Caki2 (cell line): ENCODE measurements at regions not wholly inside any gene's neighbourhood (a gene's known extent, or its start where the extent isn't known, plus 50 kb on each side); places are given as distances from the start of the nearest gene placed in this dataset.
"Not testable (repeated sequence)": the region's sequence is repeated elsewhere in the genome, so short reads cannot be mapped to it uniquely, and the experiment has no call there.

Experiments
- DNase-seq: peaks from one replicate; pipeline ENCODE4 v3.0.0-alpha.2; 2015; ENCODE audit warnings: low read depth
- in situ Hi-C: cut with HindIII; loops from 2 replicates; pipeline ENCODE4 v1.10.0; 2016; ENCODE audit warnings: low sequenced_read_pairs, low pct_unique_long_range_greater_than_20kb, mixed read lengths

- in situ Hi-C loops, result not testable (repeated sequence)
Measured at GRCh38 chr3:107202885-107203284, 174.4 kb upstream of the CCDC54 start.

DNA sequence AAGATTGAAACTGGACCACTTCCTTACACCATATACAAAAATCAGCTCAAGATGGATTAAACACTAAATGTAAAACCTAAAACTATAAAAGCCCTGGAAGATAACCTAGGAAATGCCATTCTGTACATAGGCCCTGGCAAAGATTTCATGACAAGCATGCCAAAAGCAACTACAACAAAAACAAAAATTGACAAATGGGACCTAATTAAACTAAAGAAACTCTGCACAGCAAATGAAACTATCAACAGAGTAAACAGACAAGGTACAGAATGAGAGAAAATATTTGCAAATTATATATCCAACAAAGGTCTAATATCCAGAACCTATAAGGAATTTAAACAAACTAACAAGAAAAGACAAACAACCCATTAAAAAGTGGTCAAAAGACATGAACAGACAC lies 173.1 kb upstream of the CCDC54 start:
- in situ Hi-C loops, result no loop called here
- no peak for DNase-seq

More at GRCh38 chr3:107202885-107203284, 174.4 kb upstream of the CCDC54 start:
- DNase-seq, result not testable (repeated sequence)

DNA sequence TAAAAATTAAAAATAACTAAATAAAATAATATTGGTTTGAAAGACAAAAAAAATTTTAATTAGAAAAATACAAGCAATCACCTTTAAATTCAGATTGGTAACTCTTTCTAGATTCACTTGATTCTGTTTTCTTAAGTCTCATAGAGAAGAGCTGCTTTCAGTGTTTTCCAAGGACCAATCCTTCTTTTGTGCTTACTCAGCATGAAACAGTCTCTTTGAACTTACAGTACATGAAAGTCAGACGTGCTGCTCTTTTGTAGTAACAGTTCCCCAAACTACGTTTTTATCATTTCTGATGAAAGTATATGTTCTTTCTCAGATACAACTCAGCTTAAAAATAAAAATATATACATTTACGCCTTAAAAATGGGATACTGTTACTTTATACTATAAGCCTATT lies 171.9 kb upstream of the CCDC54 start:
- in situ Hi-C loops, result no loop called here
- DNase-seq, result no peak

DNA sequence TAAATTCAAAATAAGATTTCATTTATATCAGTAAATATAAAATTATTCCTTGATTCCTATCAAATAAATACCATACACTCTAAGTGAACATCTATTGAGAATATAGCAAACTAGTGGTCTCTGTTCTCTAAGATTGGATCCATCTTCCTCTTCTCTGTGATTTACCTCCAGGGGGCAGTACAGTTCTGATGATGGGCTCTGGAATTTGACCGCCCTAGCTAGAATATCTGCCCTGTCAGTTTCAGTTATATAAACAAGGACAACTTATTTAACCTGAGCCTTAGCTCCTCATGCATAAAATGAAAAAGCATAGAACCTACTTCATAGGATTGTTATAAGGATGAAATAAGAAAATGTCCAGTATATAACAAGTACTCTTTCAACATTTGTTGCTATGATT lies 171.1 kb upstream of the CCDC54 start:
- peak; percentile 3 for DNase-seq
- in situ Hi-C loops, result no loop called here

DNA sequence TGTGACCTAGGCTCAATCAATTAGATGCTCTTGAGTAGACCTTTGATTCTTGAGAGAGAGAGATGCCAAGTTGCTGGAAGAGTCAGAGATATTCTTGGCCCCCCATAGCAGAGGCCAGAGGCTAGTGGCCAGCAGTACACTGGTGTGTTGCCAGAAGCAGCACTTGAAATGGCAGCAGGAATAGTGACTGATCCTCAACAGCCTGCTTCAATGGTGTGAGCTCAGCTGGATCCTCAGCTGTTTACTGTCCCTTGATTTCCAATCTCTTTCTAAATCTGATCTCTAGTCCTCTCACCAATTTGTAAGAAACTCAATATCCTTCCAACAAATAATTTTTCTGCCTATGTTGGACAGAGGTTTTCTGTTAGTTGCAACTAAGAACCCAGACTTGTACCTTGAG lies 170.3 kb upstream of the CCDC54 start:
- in situ Hi-C loops, result no loop called here
- DNase-seq, result no peak

DNA sequence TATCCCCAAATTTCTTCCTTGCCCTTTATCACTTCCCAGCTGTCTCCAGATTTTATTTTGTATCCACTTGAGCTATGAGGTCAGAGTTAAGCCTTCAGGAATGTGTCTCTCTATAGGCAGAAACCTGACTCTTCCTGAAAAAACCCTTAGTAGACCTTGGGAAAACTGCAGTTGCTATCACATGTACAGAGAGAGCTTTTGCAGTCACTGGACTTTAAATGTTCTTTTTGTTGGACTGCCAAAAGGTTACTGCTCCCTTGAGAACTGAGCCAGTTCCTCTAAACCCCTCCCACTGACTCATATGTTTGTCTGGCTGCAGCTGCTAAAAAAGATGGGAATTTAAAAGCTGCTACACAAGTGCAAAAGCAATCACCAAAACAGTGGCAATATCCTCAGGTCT lies 169.1 kb upstream of the CCDC54 start:
- DNase-seq, result peak; percentile 22
- in situ Hi-C loops, result no loop called here

DNA sequence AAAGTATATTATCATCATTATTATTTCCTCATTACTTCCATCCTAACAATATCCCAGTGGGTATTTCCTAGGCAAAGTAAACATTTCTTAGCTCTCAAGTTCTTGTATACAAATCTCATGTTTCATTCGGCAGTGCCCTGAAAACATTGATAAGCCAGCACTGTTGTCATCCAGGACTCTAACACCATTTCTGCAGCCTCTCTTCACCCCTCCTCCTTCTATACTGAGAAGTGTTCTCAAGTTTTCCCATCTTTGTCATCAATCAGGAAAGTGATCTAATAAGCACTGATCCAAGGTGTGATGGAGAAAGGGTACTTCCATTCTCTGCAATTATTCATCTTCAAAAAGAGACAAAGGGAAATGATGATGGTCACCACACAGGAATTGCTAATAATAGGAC lies 168.4 kb upstream of the CCDC54 start:
- in situ Hi-C loops, result no loop called here
- no peak for DNase-seq

DNA sequence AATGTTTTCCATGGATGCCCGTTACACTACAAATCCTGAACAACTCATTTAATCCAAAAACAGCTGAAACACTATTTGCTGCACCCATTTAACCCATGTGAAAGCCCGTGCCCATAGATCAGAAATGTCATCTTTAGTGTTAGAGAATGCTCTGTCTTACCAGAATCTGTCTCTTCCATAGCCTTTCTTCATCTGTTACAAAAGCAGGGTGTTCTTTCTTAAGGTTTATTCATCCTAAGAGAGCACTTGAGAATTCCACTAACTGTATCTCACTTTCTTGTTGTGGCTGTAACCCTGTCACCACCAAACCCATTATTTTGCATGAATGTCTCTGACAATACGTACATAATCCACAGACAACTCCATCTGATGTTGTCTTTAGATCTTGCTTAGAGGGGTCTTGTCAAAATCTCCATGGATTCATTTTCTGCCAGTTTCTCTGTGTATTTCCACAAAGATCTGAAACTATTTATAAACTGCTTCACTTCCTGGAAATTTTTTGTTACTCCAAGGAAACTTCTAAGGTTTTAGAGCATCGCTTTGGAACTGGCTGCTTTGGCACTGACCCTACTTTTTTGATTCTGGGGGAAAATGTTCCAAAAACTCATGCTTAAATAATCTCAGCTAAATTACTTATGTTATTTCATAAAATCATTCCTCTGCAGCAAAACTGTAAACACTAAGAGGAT lies 167.8 kb upstream of the CCDC54 start:
- in situ Hi-C loops, result no loop called here
- DNase-seq, result no peak

- in situ Hi-C loops, result no loop called here
Measured at GRCh38 chr3:107211608-107212007, 165.6 kb upstream of the CCDC54 start.

DNA sequence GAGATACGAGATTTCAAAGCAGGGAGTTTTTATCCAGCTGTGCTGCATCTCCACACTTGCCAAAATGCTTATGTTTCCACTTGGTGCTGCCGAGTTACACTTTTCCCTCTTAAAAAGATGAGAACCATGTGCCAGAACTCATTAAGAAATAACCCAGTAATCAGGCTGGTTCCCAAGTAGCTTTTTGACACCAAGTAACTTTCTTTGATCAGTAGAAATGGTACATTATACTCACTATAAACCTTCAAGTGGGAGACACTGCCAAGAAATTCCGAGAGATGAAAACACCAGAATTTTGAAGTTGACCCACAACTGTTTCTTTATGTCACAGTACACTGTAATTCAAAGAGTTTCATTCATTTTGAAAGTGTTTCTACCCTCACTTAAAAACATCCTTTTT lies 164.6 kb upstream of the CCDC54 start:
- no peak for DNase-seq
- in situ Hi-C loops, result no loop called here

More at GRCh38 chr3:107211608-107212007, 165.6 kb upstream of the CCDC54 start:
- no peak for DNase-seq

GRCh38 chr3:107213044-107213669 lies 164.1 kb upstream of the CCDC54 start:
- DNase-seq, result no peak
- in situ Hi-C loops, result no loop called here

DNA sequence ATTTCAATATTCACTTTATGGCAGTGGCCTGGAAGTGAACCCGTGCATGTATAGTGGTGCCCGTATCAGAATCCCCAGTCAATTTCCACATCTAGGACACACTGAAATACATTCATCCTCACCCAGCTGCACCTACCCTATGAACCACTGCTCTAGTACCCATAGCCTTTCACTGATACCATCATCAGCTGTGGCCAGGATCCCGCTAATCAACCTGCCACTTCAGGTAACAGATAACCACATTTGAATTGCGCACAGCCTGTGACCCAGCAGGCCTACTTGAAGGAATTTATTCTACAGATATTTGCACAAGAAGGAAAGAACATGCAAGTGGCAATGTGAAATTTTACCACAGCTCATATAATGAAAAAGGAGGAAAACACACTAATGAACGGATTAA lies 161.0 kb upstream of the CCDC54 start:
- in situ Hi-C loops, result no loop called here

GRCh38 chr3:107216711-107217110 lies 160.5 kb upstream of the CCDC54 start:
- in situ Hi-C loops, result no loop called here

More for the DNA sequence above, 161.0 kb upstream of the CCDC54 start:
- no peak for DNase-seq

GRCh38 chr3:107217172-107217571 lies 160.1 kb upstream of the CCDC54 start:
- in situ Hi-C loops, result no loop called here
- no peak for DNase-seq

More at GRCh38 chr3:107216711-107217110, 160.5 kb upstream of the CCDC54 start:
- no peak for DNase-seq

- DNase-seq, result no peak
- in situ Hi-C loops, result no loop called here
Measured at GRCh38 chr3:107218864-107219269, 158.4 kb upstream of the CCDC54 start.

- in situ Hi-C loops, result no loop called here
Measured at GRCh38 chr3:107220538-107220937, 156.7 kb upstream of the CCDC54 start.

GRCh38 chr3:107221856-107222255 lies 155.4 kb upstream of the CCDC54 start:
- in situ Hi-C loops, result no loop called here
- DNase-seq, result no peak

More at GRCh38 chr3:107220538-107220937, 156.7 kb upstream of the CCDC54 start:
- DNase-seq, result no peak

- no peak for DNase-seq
- in situ Hi-C loops, result no loop called here
Measured at GRCh38 chr3:107222907-107223306, 154.3 kb upstream of the CCDC54 start.

GRCh38 chr3:107224026-107224596 lies 153.1 kb upstream of the CCDC54 start:
- DNase-seq, result no peak
- in situ Hi-C loops, result no loop called here

DNA sequence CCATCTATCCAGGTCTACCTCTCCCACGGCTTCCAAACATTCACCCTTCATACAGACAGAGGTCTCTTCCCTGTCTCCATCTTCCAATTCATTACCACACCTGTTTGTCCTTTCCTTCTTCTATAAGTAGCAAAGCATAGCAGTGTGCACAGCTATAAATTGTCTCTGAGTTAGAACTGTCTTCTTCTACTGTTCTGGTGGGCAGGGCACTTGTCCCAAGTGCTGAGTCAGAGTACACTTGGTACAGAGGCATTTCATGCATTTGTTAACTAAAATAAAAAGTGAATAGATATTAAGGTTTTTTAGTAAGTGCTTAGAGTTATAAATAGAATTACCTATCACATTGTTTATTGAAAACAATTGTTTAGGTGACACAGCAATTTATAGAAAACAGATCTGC lies 150.1 kb upstream of the CCDC54 start:
- no peak for DNase-seq
- in situ Hi-C loops, result no loop called here
